ENCODE measurements at regions not wholly inside any gene's neighbourhood (a gene's known extent, or its start where the extent isn't known, plus 50 kb on each side); places are given as distances from the start of the nearest gene placed in this dataset.

- no peak for FAIRE-seq
- H3K4me1 ChIP-seq (ENCODE audit: control insufficient read depth, extremely low read depth, insufficient read depth, low read length): peaks cover 6% of the 10 kb centered on the region
- H3K9me3 ChIP-seq (ENCODE audit: control insufficient read depth, low read depth, low read length): no peaks in the 10 kb centered on the region
Observed at GRCh38 chr20:22411627-22412450, 172.5 kb downstream of the FOXA2 start.

GRCh38 chr20:22411286-22411626 lies 173.1 kb downstream of the FOXA2 start:
- no peaks in the 10 kb centered on the region for H3K36me3 ChIP-seq (ENCODE audit: control insufficient read depth in 2 of 2, extremely low read depth in 1 of 2, insufficient read depth in 2 of 2, low read length in 2 of 2)
- no peaks in the 10 kb centered on the region for H3K9me1 ChIP-seq (ENCODE audit: control insufficient read depth, extremely low read depth, insufficient read depth, low read length)
- no peak overlapping the region for H3K4me2 ChIP-seq (ENCODE audit: control insufficient read depth, extremely low read depth, insufficient read depth, low read depth, low read length)
- H3K9me3 ChIP-seq (ENCODE audit: control insufficient read depth, low read depth, low read length): no peaks in the 10 kb centered on the region
- H3K4me3 ChIP-seq (ENCODE audit: control insufficient read depth in 2 of 3, extremely low read depth in 1 of 3, insufficient read depth in 2 of 3, low read depth in 1 of 3, low read length in 3 of 3): no peak overlapping the region
- peaks cover 6% of the 10 kb centered on the region for H3K4me1 ChIP-seq (ENCODE audit: control insufficient read depth, extremely low read depth, insufficient read depth, low read length)
- no peak for DNase-seq (ENCODE audit: low read depth, low spot score)
- no peak for FAIRE-seq
- no peaks in the 10 kb centered on the region for H3K79me2 ChIP-seq (ENCODE audit: control insufficient read depth, insufficient read depth, low read length)
- no peaks in the 10 kb centered on the region for H4K20me1 ChIP-seq (ENCODE audit: control insufficient read depth, extremely low read depth, insufficient read depth, low read length)
- no peak overlapping the region for H3K9ac ChIP-seq (ENCODE audit: control insufficient read depth, extremely low read depth, insufficient read depth, low read length)
- H2AFZ ChIP-seq (ENCODE audit: control insufficient read depth, low read length): no peak overlapping the region
- TF ChIP-seq, protein P1, sequence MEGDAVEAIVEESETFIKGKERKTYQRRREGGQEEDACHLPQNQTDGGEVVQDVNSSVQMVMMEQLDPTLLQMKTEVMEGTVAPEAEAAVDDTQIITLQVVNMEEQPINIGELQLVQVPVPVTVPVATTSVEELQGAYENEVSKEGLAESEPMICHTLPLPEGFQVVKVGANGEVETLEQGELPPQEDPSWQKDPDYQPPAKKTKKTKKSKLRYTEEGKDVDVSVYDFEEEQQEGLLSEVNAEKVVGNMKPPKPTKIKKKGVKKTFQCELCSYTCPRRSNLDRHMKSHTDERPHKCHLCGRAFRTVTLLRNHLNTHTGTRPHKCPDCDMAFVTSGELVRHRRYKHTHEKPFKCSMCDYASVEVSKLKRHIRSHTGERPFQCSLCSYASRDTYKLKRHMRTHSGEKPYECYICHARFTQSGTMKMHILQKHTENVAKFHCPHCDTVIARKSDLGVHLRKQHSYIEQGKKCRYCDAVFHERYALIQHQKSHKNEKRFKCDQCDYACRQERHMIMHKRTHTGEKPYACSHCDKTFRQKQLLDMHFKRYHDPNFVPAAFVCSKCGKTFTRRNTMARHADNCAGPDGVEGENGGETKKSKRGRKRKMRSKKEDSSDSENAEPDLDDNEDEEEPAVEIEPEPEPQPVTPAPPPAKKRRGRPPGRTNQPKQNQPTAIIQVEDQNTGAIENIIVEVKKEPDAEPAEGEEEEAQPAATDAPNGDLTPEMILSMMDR (optimal IDR thresholded peaks at IDR 0.05 in 1 of 3, IDR thresholded peaks at IDR 0.05 in 1 of 3, conservative IDR thresholded peaks at IDR 0.05 in 1 of 3; ENCODE audit: extremely low read depth in 1 of 3, insufficient read depth in 2 of 3, low read length in 3 of 3): no peak
- no peak for TF ChIP-seq EZH2 (IDR thresholded peaks at IDR 0.05; ENCODE audit: low read length)
- no peak overlapping the region for H3K27ac ChIP-seq (ENCODE audit: control insufficient read depth, insufficient read depth, low read length)
- dilution Hi-C loops (cut with MboI; ENCODE audit: extremely low pct_ligation_motif_present, low sequenced_read_pairs): no loop called here
- H3K27me3 ChIP-seq (ENCODE audit: control insufficient read depth, extremely low read depth, insufficient read depth, low read length): no peaks in the 10 kb centered on the region

More at GRCh38 chr20:22411627-22412450, 172.5 kb downstream of the FOXA2 start:
- Histone ChIP-seq H3K4me2 (ENCODE audit: control insufficient read depth, extremely low read depth, insufficient read depth, low read depth, low read length) (no peak overlapping the region), H4K20me1 (ENCODE audit: control insufficient read depth, extremely low read depth, insufficient read depth, low read length) (no peaks in the 10 kb centered on the region), H3K9me1 (ENCODE audit: control insufficient read depth, extremely low read depth, insufficient read depth, low read length) (no peaks in the 10 kb centered on the region), H3K9ac (ENCODE audit: control insufficient read depth, extremely low read depth, insufficient read depth, low read length) (no peak overlapping the region), H3K27ac (ENCODE audit: control insufficient read depth, insufficient read depth, low read length) (no peak overlapping the region), H3K36me3 (ENCODE audit: control insufficient read depth in 2 of 2, extremely low read depth in 1 of 2, insufficient read depth in 2 of 2, low read length in 2 of 2) (no peaks in the 10 kb centered on the region), H3K27me3 (ENCODE audit: control insufficient read depth, extremely low read depth, insufficient read depth, low read length) (no peaks in the 10 kb centered on the region), H2AFZ (ENCODE audit: control insufficient read depth, low read length) (no peak overlapping the region), H3K79me2 (ENCODE audit: control insufficient read depth, insufficient read depth, low read length) (no peaks in the 10 kb centered on the region), H3K4me3 (ENCODE audit: control insufficient read depth in 2 of 3, extremely low read depth in 1 of 3, insufficient read depth in 2 of 3, low read depth in 1 of 3, low read length in 3 of 3) (no peak overlapping the region)
- TF ChIP-seq, protein P1 (optimal IDR thresholded peaks at IDR 0.05 in 1 of 3, IDR thresholded peaks at IDR 0.05 in 1 of 3, conservative IDR thresholded peaks at IDR 0.05 in 1 of 3; ENCODE audit: extremely low read depth in 1 of 3, insufficient read depth in 2 of 3, low read length in 3 of 3): no peak
- TF ChIP-seq EZH2 (IDR thresholded peaks at IDR 0.05; ENCODE audit: low read length): no peak
- no peak for DNase-seq (ENCODE audit: low read depth, low spot score)
- dilution Hi-C loops (cut with MboI; ENCODE audit: extremely low pct_ligation_motif_present, low sequenced_read_pairs): no loop called here
